VCaP (cell line): ENCODE measurements at regions not wholly inside any gene's neighbourhood (a gene's known extent, or its start where the extent isn't known, plus 50 kb on each side); places are given as distances from the start of the nearest gene placed in this dataset.
A peak's percentile ranks its signal among the peaks of the same experiment; 100 is the strongest.
"Not testable (repeated sequence)": the region's sequence is repeated elsewhere in the genome, so short reads cannot be mapped to it uniquely, and the experiment has no call there.

Source experiments
- H3K27ac ChIP-seq: fragments of 450-650 bp; 2 replicates; pipeline ENCODE4 v1.5.1; 2017
- TF ChIP-seq, protein P1 (sequence below): fragments of 450-650 bp; conservative IDR thresholded peaks from 2 replicates; pipeline ENCODE4 v1.5.1; 2017; ENCODE audit warnings: mild to moderate bottlenecking, moderate library complexity

DNA sequence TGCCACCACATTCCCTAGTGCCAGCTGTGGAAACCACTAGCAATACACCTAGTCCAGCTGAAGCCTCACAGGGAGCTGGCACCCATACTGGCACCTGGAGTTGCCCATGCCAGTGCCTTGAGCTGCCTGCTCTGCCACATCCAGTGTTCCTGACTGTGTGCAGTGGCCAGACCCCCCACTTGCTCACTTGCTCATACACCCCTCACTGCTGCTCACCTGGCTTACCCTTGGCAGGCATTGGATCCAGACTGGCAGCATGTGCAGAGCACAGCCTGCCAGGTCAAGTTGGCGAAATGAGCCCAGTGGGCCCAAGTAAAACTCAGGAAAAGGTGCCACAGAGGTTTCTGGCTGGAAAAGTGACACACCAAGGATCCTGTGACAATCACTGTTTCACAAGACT lies 1618.6 kb upstream of the PRMT6 start:
- TF ChIP-seq, protein P1, sequence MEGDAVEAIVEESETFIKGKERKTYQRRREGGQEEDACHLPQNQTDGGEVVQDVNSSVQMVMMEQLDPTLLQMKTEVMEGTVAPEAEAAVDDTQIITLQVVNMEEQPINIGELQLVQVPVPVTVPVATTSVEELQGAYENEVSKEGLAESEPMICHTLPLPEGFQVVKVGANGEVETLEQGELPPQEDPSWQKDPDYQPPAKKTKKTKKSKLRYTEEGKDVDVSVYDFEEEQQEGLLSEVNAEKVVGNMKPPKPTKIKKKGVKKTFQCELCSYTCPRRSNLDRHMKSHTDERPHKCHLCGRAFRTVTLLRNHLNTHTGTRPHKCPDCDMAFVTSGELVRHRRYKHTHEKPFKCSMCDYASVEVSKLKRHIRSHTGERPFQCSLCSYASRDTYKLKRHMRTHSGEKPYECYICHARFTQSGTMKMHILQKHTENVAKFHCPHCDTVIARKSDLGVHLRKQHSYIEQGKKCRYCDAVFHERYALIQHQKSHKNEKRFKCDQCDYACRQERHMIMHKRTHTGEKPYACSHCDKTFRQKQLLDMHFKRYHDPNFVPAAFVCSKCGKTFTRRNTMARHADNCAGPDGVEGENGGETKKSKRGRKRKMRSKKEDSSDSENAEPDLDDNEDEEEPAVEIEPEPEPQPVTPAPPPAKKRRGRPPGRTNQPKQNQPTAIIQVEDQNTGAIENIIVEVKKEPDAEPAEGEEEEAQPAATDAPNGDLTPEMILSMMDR: no peak
- H3K27ac ChIP-seq: no peak overlapping the region

DNA sequence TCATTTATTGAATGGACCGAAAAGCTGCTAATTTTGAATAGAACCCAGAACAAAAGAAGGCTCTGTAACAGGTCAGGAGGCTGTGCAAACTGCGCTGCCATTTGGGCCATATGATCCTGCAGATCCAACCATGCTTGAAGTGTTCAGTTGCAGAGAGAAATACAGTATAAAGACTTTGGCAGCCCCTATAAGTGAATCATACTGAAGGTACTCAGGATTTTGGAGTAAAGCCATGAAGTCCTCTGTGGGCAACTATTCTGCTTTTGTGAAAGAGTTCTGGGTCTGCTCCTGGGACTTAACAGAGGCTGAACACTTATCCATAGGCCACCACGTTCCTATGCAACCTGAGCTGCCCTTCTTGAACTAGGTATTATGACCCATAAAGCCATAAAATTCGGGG lies 1613.6 kb upstream of the PRMT6 start:
- no peak overlapping the region for H3K27ac ChIP-seq
- TF ChIP-seq, protein P1: no peak

DNA sequence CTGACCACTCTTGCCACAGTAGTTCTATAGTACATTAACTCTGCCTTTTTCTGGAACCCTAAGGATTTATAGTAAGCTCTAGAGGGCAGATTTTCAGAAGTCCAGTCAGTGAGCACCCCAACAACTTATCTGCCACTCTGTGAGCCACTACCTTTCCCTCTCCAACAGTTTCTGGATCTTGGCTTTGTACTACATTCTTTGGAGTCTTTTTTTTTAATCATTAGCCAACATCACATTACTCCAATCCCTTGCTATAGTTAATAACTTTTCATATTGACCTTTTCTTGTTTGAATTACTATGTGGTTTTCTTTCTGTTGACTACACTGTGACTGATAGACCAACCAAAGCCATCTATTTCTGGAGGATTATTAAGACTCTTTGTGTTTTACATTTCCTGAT lies 1596.7 kb upstream of the PRMT6 start:
- TF ChIP-seq, protein P1: no peak
- no peak overlapping the region for H3K27ac ChIP-seq

DNA sequence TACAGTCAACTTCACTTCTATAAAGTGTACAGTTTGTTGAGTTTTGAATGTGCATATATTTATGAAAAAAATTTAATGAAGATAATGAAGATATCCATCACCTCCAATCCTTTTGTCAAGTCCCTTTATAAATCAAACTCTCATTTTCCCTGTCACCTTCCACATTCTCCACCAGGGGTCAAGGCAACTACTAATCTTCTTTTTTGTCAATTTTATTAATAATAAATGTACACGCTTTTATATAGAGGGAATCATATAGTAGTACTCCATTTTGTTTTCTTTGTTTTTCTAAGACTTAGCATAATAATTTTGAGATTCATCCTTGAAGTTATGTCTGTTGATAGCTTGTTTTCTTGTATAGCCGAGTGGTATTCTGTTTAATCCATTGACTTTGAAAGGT lies 1594.2 kb upstream of the PRMT6 start:
- H3K27ac ChIP-seq: no peak overlapping the region
- TF ChIP-seq, protein P1: 0 out of 2 replicates have a peak, but pooled peaks have one; percentile 10

DNA sequence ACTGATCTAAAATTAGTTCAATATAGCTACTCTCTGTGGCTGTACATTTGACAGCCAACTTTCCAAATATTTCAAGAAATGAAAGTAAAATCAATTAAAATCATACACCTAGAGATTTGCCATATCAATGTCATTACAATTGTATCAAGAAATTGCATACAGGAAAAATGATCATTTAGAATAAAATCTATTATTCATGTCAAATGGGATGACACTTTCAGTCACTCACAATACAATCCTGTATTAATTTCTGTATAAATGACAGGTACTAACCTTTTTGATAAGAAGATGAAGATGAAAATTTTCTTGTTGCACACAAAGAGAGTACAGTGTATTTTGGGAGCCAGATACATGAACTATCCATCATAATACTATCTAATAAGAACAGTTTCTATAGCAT lies 1588.9 kb upstream of the PRMT6 start:
- TF ChIP-seq, protein P1: no peak
- no peak overlapping the region for H3K27ac ChIP-seq

DNA sequence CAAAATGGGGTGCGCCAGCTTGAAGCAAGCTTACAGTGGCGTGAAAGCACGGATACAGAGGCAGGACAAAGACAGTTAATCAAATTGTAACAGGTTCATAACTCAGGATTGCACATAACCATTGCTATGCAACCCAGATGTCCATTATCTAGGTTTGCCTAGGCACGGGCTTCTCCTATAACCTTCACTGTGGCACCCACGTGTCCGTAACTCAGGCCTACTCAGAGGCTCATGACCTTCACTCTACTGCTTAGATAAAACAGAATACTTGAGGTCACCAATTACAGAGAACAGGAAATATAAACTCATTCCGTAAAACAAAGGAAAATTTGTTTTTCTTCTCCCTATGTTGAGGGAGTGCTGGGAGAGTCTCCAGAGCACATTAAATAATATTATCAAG lies 1585.9 kb upstream of the PRMT6 start:
- H3K27ac ChIP-seq: not testable (repeated sequence)

DNA sequence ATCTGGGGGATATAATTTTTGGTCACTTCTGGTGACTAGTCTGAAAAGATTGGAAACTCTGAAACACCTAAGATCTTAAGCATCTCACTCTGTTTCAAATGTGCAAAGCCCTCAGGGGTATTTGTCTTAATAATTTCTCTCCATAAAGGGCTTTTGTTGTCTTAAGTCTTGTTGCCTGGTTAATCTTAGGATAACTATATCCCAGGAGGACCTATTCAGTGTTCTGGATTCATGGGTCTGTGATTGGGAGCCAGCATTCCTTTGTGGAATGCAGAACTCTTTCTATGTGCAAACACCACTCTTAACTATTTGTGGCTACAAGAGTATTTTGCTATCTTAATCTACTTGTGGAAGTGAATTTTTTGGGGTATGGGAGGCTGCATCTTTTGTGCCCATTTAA lies 1573.0 kb upstream of the PRMT6 start:
- no peak overlapping the region for H3K27ac ChIP-seq
- TF ChIP-seq, protein P1: no peak

DNA sequence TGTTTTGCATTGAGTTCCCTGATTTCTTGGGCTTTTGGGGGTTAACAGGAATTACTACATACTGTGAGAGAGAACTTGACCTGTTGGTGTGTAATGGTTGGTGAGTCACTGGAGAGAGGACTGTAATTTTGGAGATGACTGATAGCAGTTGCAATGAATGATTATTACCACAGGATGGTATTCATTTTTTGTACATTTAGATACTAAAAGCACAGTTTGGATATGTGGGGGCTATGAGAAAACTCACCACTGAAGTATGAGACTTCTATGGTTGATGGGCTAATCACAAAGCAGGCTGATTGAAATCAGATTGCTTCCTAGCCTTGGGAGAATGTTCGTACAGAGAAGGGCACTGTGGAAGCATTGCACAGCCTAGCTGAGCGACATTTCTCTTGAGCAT lies 1571.3 kb upstream of the PRMT6 start:
- no peak overlapping the region for H3K27ac ChIP-seq
- TF ChIP-seq, protein P1: no peak
